PC-9 (cell line): ENCODE measurements at regions not wholly inside any gene's neighbourhood (a gene's known extent, or its start where the extent isn't known, plus 50 kb on each side); places are given as distances from the start of the nearest gene placed in this dataset.
A peak's percentile ranks its signal among the peaks of the same experiment; 100 is the strongest.

Experiments
- BruUV-seq: library from RNA; stranded (reverse); fragments of 400-500 nt; replicated peaks from 2 replicates; lab custom pipeline; 2021; lab: Mats Ljungman, UMichigan
- CTCF ChIA-PET: fragments of 300-600 bp; sonication (Branson Sonifier 250); formaldehyde crosslinking; loops from one replicate; lab custom pipeline; 2022; ENCODE audit warnings: antibody characterized with exemption; lab: Charles Lee
- POLR2A ChIA-PET: fragments of 300-600 bp; sonication (Branson Sonifier 250); formaldehyde crosslinking; loops from one replicate; lab custom pipeline; 2022; ENCODE audit warnings: antibody characterized with exemption; ENCODE audit not compliant: unreplicated experiment; lab: Charles Lee
- DNase-seq, 2 experiments: peaks; one replicate each; pipeline versions ENCODE4 v3.0.0 to v3.0.0-alpha.2; 2015 to 2022; ENCODE audit warnings: mixed read lengths in 1 of 2
- H2AFZ ChIP-seq: fragments of 200-600 bp; sonication (generic); 2 replicates; pipeline ENCODE4 v1.8.1; 2017; ENCODE audit warnings: antibody characterized with exemption
- H3F3A ChIP-seq: fragments of 200-600 bp; sonication (generic); 2 replicates; pipeline ENCODE4 v1.8.1; 2017; ENCODE audit warnings: antibody characterized with exemption, mild to moderate bottlenecking, low read depth; ENCODE audit not compliant: insufficient read depth
- H3K27ac ChIP-seq: fragments of 200-600 bp; sonication (generic); 2 replicates; pipeline ENCODE4 v1.6.1; 2016; ENCODE audit warnings: mixed run types
- H3K27me3 ChIP-seq: fragments of 200-600 bp; sonication (generic); 2 replicates; pipeline ENCODE4 v1.6.1; 2016; ENCODE audit warnings: low read depth, mixed run types; ENCODE audit not compliant: insufficient read depth
- H3K36me3 ChIP-seq: fragments of 200-600 bp; sonication (generic); 2 replicates; pipeline ENCODE4 v1.6.1; 2016; ENCODE audit warnings: low read depth, mixed run types
- H3K4me1 ChIP-seq: fragments of 200-600 bp; sonication (generic); replicated peaks from 2 replicates; pipeline ENCODE4 v1.6.1; 2016; ENCODE audit warnings: mixed run types; ENCODE audit not compliant: insufficient read depth
- H3K4me2 ChIP-seq: fragments of 200-600 bp; sonication (generic); 2 replicates; pipeline ENCODE4 v1.6.1; 2017; ENCODE audit warnings: mixed run types
- H3K4me3 ChIP-seq: fragments of 200-600 bp; sonication (generic); 2 replicates; pipeline ENCODE4 v1.6.1; 2016; ENCODE audit warnings: mixed run types
- H3K79me2 ChIP-seq: fragments of 200-600 bp; sonication (generic); 2 replicates; pipeline ENCODE4 v1.6.1; 2017; ENCODE audit warnings: low read depth, mixed run types
- H3K9me2 ChIP-seq: fragments of 200-600 bp; sonication (generic); 2 replicates; pipeline ENCODE4 v1.8.1; 2017; ENCODE audit warnings: mild to moderate bottlenecking; ENCODE audit not compliant: insufficient read depth
- H3K9me3 ChIP-seq: fragments of 200-600 bp; sonication (generic); 2 replicates; pipeline ENCODE4 v1.8.1; 2016; ENCODE audit warnings: low read depth; ENCODE audit not compliant: insufficient read depth
- H4K20me1 ChIP-seq: fragments of 200-600 bp; sonication (generic); 2 replicates; pipeline ENCODE4 v1.8.1; 2017; ENCODE audit not compliant: insufficient read depth
- CTCF ChIP-seq: fragments of 200-600 bp; sonication (generic); conservative IDR thresholded peaks from 2 replicates; pipeline ENCODE4 v1.6.1; 2017; ENCODE audit warnings: mixed run types, antibody characterized with exemption, mild to moderate bottlenecking, moderate library complexity
- EZH2 ChIP-seq: fragments of 200-600 bp; sonication (generic); IDR thresholded peaks from 2 replicates; pipeline ENCODE4 v1.8.0; 2017; ENCODE audit warnings: antibody characterized with exemption, low read depth
- intact Hi-C: fragments of 100-400 bp; cut with micrococcal nuclease; formaldehyde crosslinking; loops from one replicate; pipeline ENCODE4 v1.10.0; 2022; ENCODE audit not compliant: unreplicated experiment

DNA sequence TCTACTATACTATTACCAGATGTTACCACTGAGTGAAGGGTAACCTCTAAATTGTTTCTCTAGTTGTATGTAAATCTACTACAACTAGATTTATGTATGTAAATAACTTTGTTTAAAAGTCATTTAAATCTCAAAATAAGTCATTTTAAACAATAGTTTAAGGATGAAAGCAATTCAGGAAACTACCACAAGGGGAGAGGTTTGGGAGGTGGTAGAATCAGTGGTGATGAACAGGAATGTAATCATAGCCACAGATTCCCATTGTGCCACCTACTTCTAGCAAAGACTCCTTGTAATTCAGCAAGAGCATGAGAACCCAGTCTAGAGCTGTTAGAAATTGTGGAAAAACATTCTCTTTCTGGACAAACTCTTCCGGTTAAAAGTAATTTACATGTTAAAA is 234.6 kb downstream of the SLC7A11 start:
- H3K4me1 ChIP-seq: no peaks in the 10 kb centered on the region
- no peaks in the 10 kb centered on the region for H3K9me2 ChIP-seq
- no TSS peak for BruUV-seq
- no peak overlapping the region for H3K4me2 ChIP-seq
- H3K4me3 ChIP-seq: no peak overlapping the region
- ChIA-PET CTCF (no interaction called here), POLR2A (no interaction called here)
- intact Hi-C loops: no loop called here
- H3K27ac ChIP-seq: no peak overlapping the region
- no peaks in the 10 kb centered on the region for H3K36me3 ChIP-seq
- TF ChIP-seq EZH2 (no peak), CTCF (peak; percentile 43; the same call in 1 of the 2 replicates)
- no peak overlapping the region for H2AFZ ChIP-seq
- no peaks in the 10 kb centered on the region for H3F3A ChIP-seq
- no peak for DNase-seq
- no peaks in the 10 kb centered on the region for H3K27me3 ChIP-seq
- no peaks in the 10 kb centered on the region for H3K9me3 ChIP-seq
- no peaks in the 10 kb centered on the region for H3K79me2 ChIP-seq
- no peaks in the 10 kb centered on the region for H4K20me1 ChIP-seq

- no peak overlapping the region for H2AFZ ChIP-seq
- H3K79me2 ChIP-seq: no peaks in the 10 kb centered on the region
- no peak overlapping the region for H3K4me3 ChIP-seq
- H3K9me2 ChIP-seq: no peaks in the 10 kb centered on the region
- ChIA-PET POLR2A (no interaction called here), CTCF (no interaction called here)
- no peak overlapping the region for H3K4me2 ChIP-seq
- TF ChIP-seq CTCF (no peak), EZH2 (no peak)
- H3K27ac ChIP-seq: no peak overlapping the region
- intact Hi-C loops: no loop called here
- H3K36me3 ChIP-seq: no peaks in the 10 kb centered on the region
- DNase-seq: no peak
- H4K20me1 ChIP-seq: no peaks in the 10 kb centered on the region
- BruUV-seq: no TSS peak
- no peaks in the 10 kb centered on the region for H3K9me3 ChIP-seq
- no peaks in the 10 kb centered on the region for H3K4me1 ChIP-seq
- H3K27me3 ChIP-seq: no peaks in the 10 kb centered on the region
- H3F3A ChIP-seq: no peaks in the 10 kb centered on the region
Observed at GRCh38 chr4:138005486-138005885, 236.7 kb downstream of the SLC7A11 start.

DNA sequence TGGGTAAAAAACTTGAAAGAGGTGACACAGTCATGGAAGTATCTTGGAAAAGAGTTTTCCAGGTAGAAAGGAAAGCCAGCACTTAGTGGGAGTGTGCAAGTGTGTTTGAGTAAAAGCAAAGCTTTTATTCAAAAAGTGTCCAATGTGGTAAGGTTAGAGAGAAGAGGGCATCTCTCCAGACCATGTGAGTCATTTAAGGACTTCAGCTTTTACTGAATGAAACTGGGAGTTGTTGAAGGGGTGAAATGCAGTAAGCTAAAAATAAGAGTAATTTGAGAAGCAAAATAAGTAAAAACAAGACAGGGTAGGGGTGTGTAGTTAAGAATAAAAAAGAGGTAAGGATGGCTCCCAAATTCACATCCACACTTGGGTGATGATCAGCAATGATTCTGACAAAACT is 238.9 kb downstream of the SLC7A11 start:
- Histone ChIP-seq H3F3A (no peaks in the 10 kb centered on the region), H3K27me3 (no peaks in the 10 kb centered on the region), H4K20me1 (no peaks in the 10 kb centered on the region), H3K9me2 (no peaks in the 10 kb centered on the region), H3K27ac (no peak overlapping the region), H3K36me3 (no peaks in the 10 kb centered on the region), H2AFZ (no peak overlapping the region), H3K4me1 (no peaks in the 10 kb centered on the region), H3K4me3 (no peak overlapping the region), H3K9me3 (no peaks in the 10 kb centered on the region), H3K79me2 (no peaks in the 10 kb centered on the region), H3K4me2 (no peak overlapping the region)
- POLR2A ChIA-PET: no interaction called here
- no TSS peak for BruUV-seq
- TF ChIP-seq CTCF (no peak), EZH2 (no peak)
- CTCF ChIA-PET: no interaction called here
- DNase-seq: no peak
- intact Hi-C loops: no loop called here
